Naive thymus-derived CD4-positive, alpha-beta T cell (primary cell): ENCODE measurements at regions not wholly inside any gene's neighbourhood (a gene's known extent, or its start where the extent isn't known, plus 50 kb on each side); places are given as distances from the start of the nearest gene placed in this dataset.

Experiments used
- ATAC-seq: fragments of 150-1000 bp; cut with Tn5 transposase; 2 replicates; pipeline ENCODE4 v1.10.0; 2021; ENCODE audit warnings: mild to moderate bottlenecking, moderate library complexity
- CTCF ChIA-PET: fragments of 350-600 bp; sonication (Branson Sonifier 250); formaldehyde crosslinking; loops from one replicate; lab custom pipeline; 2021; ENCODE audit warnings: antibody characterized with exemption; lab: Charles Lee
- POLR2A ChIA-PET: fragments of 350-600 bp; sonication (Branson Sonifier 250); formaldehyde crosslinking; loops from one replicate; lab custom pipeline; 2021; ENCODE audit warnings: antibody characterized with exemption, inconsistent platforms; lab: Charles Lee
- DNase-seq, 9 donors: peaks; one replicate each; pipeline versions ENCODE4 v3.0.0 to v3.0.0-alpha.2; 2020 to 2022; ENCODE audit warnings: mixed read lengths in 1 of 9
- H3K27ac ChIP-seq: one replicate; pipeline ENCODE4 v1.7.0; 2013; ENCODE audit warnings: mild to moderate bottlenecking, low read depth, low read length, moderate library complexity
- H3K27me3 ChIP-seq, 2 donors: one replicate each; pipeline ENCODE4 v1.7.0; 2013; ENCODE audit warnings: low read length in 2 of 2, mild to moderate bottlenecking in 2 of 2, moderate library complexity in 2 of 2; ENCODE audit not compliant: control insufficient read depth in 2 of 2, insufficient read depth in 2 of 2
- H3K36me3 ChIP-seq, 3 experiments: 1 replicate in 2 of 3; 2 replicates in 1 of 3; pipeline ENCODE4 v1.7.0; 2013; ENCODE audit warnings: low read length in 3 of 3, mild to moderate bottlenecking in 3 of 3, moderate library complexity in 1 of 3; ENCODE audit not compliant: insufficient read depth in 3 of 3, control insufficient read depth in 2 of 3
- H3K4me1 ChIP-seq, 2 donors: one replicate each; pipeline ENCODE4 v1.7.0; 2013; ENCODE audit warnings: low read length in 2 of 2, mild to moderate bottlenecking in 2 of 2, moderate library complexity in 1 of 2; ENCODE audit not compliant: control insufficient read depth in 2 of 2, insufficient read depth in 2 of 2
- H3K4me3 ChIP-seq: 2 replicates; pipeline ENCODE4 v1.7.0; 2013; ENCODE audit warnings: mild to moderate bottlenecking, low read length
- H3K9me3 ChIP-seq, 3 experiments: 1 replicate in 2 of 3; 2 replicates in 1 of 3; pipeline ENCODE4 v1.7.0; 2013; ENCODE audit warnings: low read length in 3 of 3; ENCODE audit not compliant: control insufficient read depth in 2 of 3
- H3K27ac Mint-ChIP-seq, 9 donors: one replicate each; pipeline ENCODE4 v1.8.0; 2020 to 2022; ENCODE audit warnings: mixed read lengths in 9 of 9, mild to moderate bottlenecking in 8 of 9, moderate library complexity in 5 of 9, inconsistent platforms in 2 of 9
- H3K27me3 Mint-ChIP-seq, 5 donors: one replicate each; pipeline ENCODE4 v1.8.0; 2021 to 2022; ENCODE audit warnings: mixed read lengths in 5 of 5, mild to moderate bottlenecking in 1 of 5
- H3K36me3 Mint-ChIP-seq, 5 donors: one replicate each; pipeline ENCODE4 v1.8.0; 2020 to 2022; ENCODE audit warnings: mixed read lengths in 5 of 5, mild to moderate bottlenecking in 3 of 5, inconsistent platforms in 1 of 5
- H3K4me1 Mint-ChIP-seq, 7 donors: one replicate each; pipeline ENCODE4 v1.8.0; 2020 to 2022; ENCODE audit warnings: mixed read lengths in 7 of 7, mild to moderate bottlenecking in 3 of 7, inconsistent platforms in 1 of 7
- H3K4me3 Mint-ChIP-seq, 10 donors: one replicate each; pipeline ENCODE4 v1.8.0; 2020 to 2022; ENCODE audit warnings: mild to moderate bottlenecking in 10 of 10, mixed read lengths in 10 of 10, moderate library complexity in 6 of 10, inconsistent platforms in 2 of 10
- H3K9me3 Mint-ChIP-seq, 11 donors: one replicate each; pipeline ENCODE4 v1.8.0; 2020 to 2022; ENCODE audit warnings: mixed read lengths in 11 of 11, mild to moderate bottlenecking in 4 of 11, inconsistent platforms in 1 of 11, moderate library complexity in 1 of 11
- intact Hi-C, 2 donors: fragments of 100-400 bp; cut with micrococcal nuclease; formaldehyde crosslinking; loops; one replicate each; pipeline ENCODE4 v1.15.1; 2023

GRCh38 chr12:127703026-127703425 is 563.9 kb upstream of the TMEM132C start:
- no peaks in the 10 kb centered on the region for H3K4me1 Mint-ChIP-seq
- Histone ChIP-seq H3K4me1 (no peaks in the 10 kb centered on the region), H3K27me3 (no peaks in the 10 kb centered on the region), H3K27ac (no peak overlapping the region), H3K36me3 (no peaks in the 10 kb centered on the region), H3K4me3 (no peak overlapping the region), H3K9me3 (no peaks in the 10 kb centered on the region)
- POLR2A ChIA-PET = no interaction called here
- CTCF ChIA-PET = no interaction called here
- H3K27ac Mint-ChIP-seq = no peak overlapping the region
- intact Hi-C loops = no loop called here
- DNase-seq (no peak), ATAC-seq (no peak)
- H3K4me3 Mint-ChIP-seq = no peak overlapping the region
- peaks cover 0 to 3% (median 0%) of the 10 kb centered on the region in 5 donors for H3K36me3 Mint-ChIP-seq
- peaks cover 0 to 13% (median 0%) of the 10 kb centered on the region in 5 donors for H3K27me3 Mint-ChIP-seq
- H3K9me3 Mint-ChIP-seq = peaks cover 0 to 20% (median 8%) of the 10 kb centered on the region in 11 donors

GRCh38 chr12:127711108-127711507 is 555.9 kb upstream of the TMEM132C start:
- Mint-ChIP-seq H3K4me3 (no peak overlapping the region), H3K27ac (no peak overlapping the region), H3K36me3 (no peaks in the 10 kb centered on the region), H3K9me3 (peaks cover 0 to 14% (median 5%) of the 10 kb centered on the region in 11 donors), H3K27me3 (no peaks in the 10 kb centered on the region), H3K4me1 (no peaks in the 10 kb centered on the region)
- H3K36me3 ChIP-seq = no peaks in the 10 kb centered on the region
- H3K4me1 ChIP-seq = no peaks in the 10 kb centered on the region
- ChIA-PET CTCF (no interaction called here), POLR2A (no interaction called here)
- intact Hi-C loops = no loop called here
- ATAC-seq = no peak
- H3K27ac ChIP-seq = no peak overlapping the region
- no peak overlapping the region for H3K4me3 ChIP-seq
- no peak for DNase-seq
- no peaks in the 10 kb centered on the region for H3K9me3 ChIP-seq
- no peaks in the 10 kb centered on the region for H3K27me3 ChIP-seq

- H3K9me3 Mint-ChIP-seq = peaks cover 0 to 14% (median 5%) of the 10 kb centered on the region in 11 donors
- ChIA-PET CTCF (no interaction called here), POLR2A (no interaction called here)
- no peaks in the 10 kb centered on the region for H3K36me3 Mint-ChIP-seq
- no peaks in the 10 kb centered on the region for H3K9me3 ChIP-seq
- no peaks in the 10 kb centered on the region for H3K27me3 ChIP-seq
- no peak overlapping the region for H3K4me3 Mint-ChIP-seq
- no peaks in the 10 kb centered on the region for H3K4me1 Mint-ChIP-seq
- H3K27me3 Mint-ChIP-seq = no peaks in the 10 kb centered on the region
- intact Hi-C loops = no loop called here
- no peak overlapping the region for H3K27ac ChIP-seq
- H3K4me3 ChIP-seq = no peak overlapping the region
- no peak for ATAC-seq
- H3K4me1 ChIP-seq = no peaks in the 10 kb centered on the region
- DNase-seq = no peak
- no peaks in the 10 kb centered on the region for H3K36me3 ChIP-seq
- H3K27ac Mint-ChIP-seq = no peak overlapping the region
These were observed 554.4 kb upstream of the TMEM132C start for GRCh38 chr12:127712561-127712960.

GRCh38 chr12:127716166-127716565 is 550.8 kb upstream of the TMEM132C start:
- Mint-ChIP-seq H3K27ac (no peak overlapping the region), H3K4me3 (no peak overlapping the region), H3K9me3 (peaks cover 0 to 7% (median 3%) of the 10 kb centered on the region in 11 donors), H3K27me3 (peaks cover 0 to 3% (median 0%) of the 10 kb centered on the region in 5 donors), H3K36me3 (no peaks in the 10 kb centered on the region), H3K4me1 (no peaks in the 10 kb centered on the region)
- no peak overlapping the region for H3K4me3 ChIP-seq
- POLR2A ChIA-PET = no interaction called here
- DNase-seq (no peak), ATAC-seq (no peak)
- CTCF ChIA-PET = no interaction called here
- no peaks in the 10 kb centered on the region for H3K27me3 ChIP-seq
- intact Hi-C loops = no loop called here
- H3K27ac ChIP-seq = no peak overlapping the region
- no peaks in the 10 kb centered on the region for H3K4me1 ChIP-seq
- no peaks in the 10 kb centered on the region for H3K9me3 ChIP-seq
- H3K36me3 ChIP-seq = no peaks in the 10 kb centered on the region

GRCh38 chr12:127717278-127717677 is 549.7 kb upstream of the TMEM132C start:
- H3K9me3 ChIP-seq = no peaks in the 10 kb centered on the region
- no peak overlapping the region for H3K27ac ChIP-seq
- DNase-seq (no peak), ATAC-seq (no peak)
- H3K4me1 ChIP-seq = no peaks in the 10 kb centered on the region
- no peaks in the 10 kb centered on the region for H3K36me3 ChIP-seq
- Mint-ChIP-seq H3K9me3 (peaks cover 0 to 7% (median 5%) of the 10 kb centered on the region in 11 donors), H3K4me1 (no peaks in the 10 kb centered on the region), H3K27ac (no peak overlapping the region), H3K27me3 (peaks cover 0 to 3% (median 0%) of the 10 kb centered on the region in 5 donors), H3K36me3 (no peaks in the 10 kb centered on the region), H3K4me3 (no peak overlapping the region)
- intact Hi-C loops = no loop called here
- no peak overlapping the region for H3K4me3 ChIP-seq
- ChIA-PET CTCF (no interaction called here), POLR2A (no interaction called here)
- H3K27me3 ChIP-seq = no peaks in the 10 kb centered on the region

- H3K4me3 ChIP-seq = no peak overlapping the region
- no peak overlapping the region for H3K27ac ChIP-seq
- CTCF ChIA-PET = no interaction called here
- no peak overlapping the region for H3K27ac Mint-ChIP-seq
- H3K27me3 Mint-ChIP-seq = peaks cover 0 to 3% (median 0%) of the 10 kb centered on the region in 5 donors
- H3K4me1 Mint-ChIP-seq = no peaks in the 10 kb centered on the region
- no peak overlapping the region for H3K4me3 Mint-ChIP-seq
- no peaks in the 10 kb centered on the region for H3K36me3 Mint-ChIP-seq
- POLR2A ChIA-PET = no interaction called here
- H3K4me1 ChIP-seq = no peaks in the 10 kb centered on the region
- H3K9me3 ChIP-seq = no peaks in the 10 kb centered on the region
- ATAC-seq = no peak
- no peaks in the 10 kb centered on the region for H3K27me3 ChIP-seq
- no peaks in the 10 kb centered on the region for H3K36me3 ChIP-seq
- peaks cover 0 to 8% (median 3%) of the 10 kb centered on the region in 11 donors for H3K9me3 Mint-ChIP-seq
- intact Hi-C loops = no loop called here
- DNase-seq = no peak
These were observed 546.6 kb upstream of the TMEM132C start for GRCh38 chr12:127720334-127720733.

GRCh38 chr12:127722611-127723010 is 544.4 kb upstream of the TMEM132C start:
- Histone ChIP-seq H3K4me1 (no peaks in the 10 kb centered on the region), H3K27ac (no peak overlapping the region), H3K27me3 (no peaks in the 10 kb centered on the region), H3K9me3 (no peaks in the 10 kb centered on the region), H3K4me3 (no peak overlapping the region), H3K36me3 (no peaks in the 10 kb centered on the region)
- CTCF ChIA-PET = no interaction called here
- POLR2A ChIA-PET = no interaction called here
- no peak for ATAC-seq
- Mint-ChIP-seq H3K36me3 (no peaks in the 10 kb centered on the region), H3K9me3 (peaks cover 0 to 11% (median 5%) of the 10 kb centered on the region in 11 donors), H3K27me3 (peaks cover 0 to 3% (median 0%) of the 10 kb centered on the region in 5 donors), H3K4me3 (no peak overlapping the region), H3K4me1 (no peaks in the 10 kb centered on the region), H3K27ac (no peak overlapping the region)
- intact Hi-C loops = no loop called here
- no peak for DNase-seq
